Stimulated activated CD8-positive, alpha-beta memory T cell treated with anti-CD3 and anti-CD28 coated beads, Interleukin-7, amount 100 ng/mL, for 4 hours (primary cell): ENCODE measurements at regions not wholly inside any gene's neighbourhood (a gene's known extent, or its start where the extent isn't known, plus 50 kb on each side); places are given as distances from the start of the nearest gene placed in this dataset.
"Not testable (repeated sequence)": the region's sequence is repeated elsewhere in the genome, so short reads cannot be mapped to it uniquely, and the experiment has no call there.

ENCODE experiments used
- DNase-seq, 2 donors: peaks; one replicate each; pipeline ENCODE4 v3.0.0-alpha.2; 2020; ENCODE audit warnings: low read depth in 2 of 2

GRCh38 chr9:129545876-129546275 lies 75.0 kb downstream of the C9orf50 start:
- DNase-seq = not testable (repeated sequence)

GRCh38 chr9:129544761-129545160 lies 76.1 kb downstream of the C9orf50 start:
- DNase-seq = no peak

GRCh38 chr9:129542741-129543140 lies 78.2 kb downstream of the C9orf50 start:
- DNase-seq = no peak

- DNase-seq = no peak
These were observed 79.6 kb downstream of the C9orf50 start for GRCh38 chr9:129541270-129541669.

GRCh38 chr9:129539446-129539845 lies 81.5 kb downstream of the C9orf50 start:
- no peak for DNase-seq

- not testable (repeated sequence) for DNase-seq
These were observed 89.0 kb downstream of the C9orf50 start for GRCh38 chr9:129531860-129532402.

- DNase-seq = not testable (repeated sequence)
These were observed 92.9 kb downstream of the C9orf50 start for GRCh38 chr9:129527955-129528354.

GRCh38 chr9:129525656-129526196 lies 95.2 kb downstream of the C9orf50 start:
- DNase-seq = no peak

GRCh38 chr9:129524582-129525270 lies 96.2 kb downstream of the C9orf50 start:
- DNase-seq = no peak

GRCh38 chr9:129523943-129524581 lies 96.8 kb downstream of the C9orf50 start:
- no peak for DNase-seq

- no peak for DNase-seq
These were observed 98.5 kb downstream of the C9orf50 start for GRCh38 chr9:129522351-129522750.

- DNase-seq = no peak
These were observed 100.8 kb downstream of the C9orf50 start for GRCh38 chr9:129520082-129520481.

GRCh38 chr9:129518074-129518473 lies 102.8 kb downstream of the C9orf50 start:
- no peak for DNase-seq

GRCh38 chr9:129517006-129517405 lies 103.9 kb downstream of the C9orf50 start:
- DNase-seq = no peak

- DNase-seq = no peak
These were observed 106.0 kb downstream of the C9orf50 start for GRCh38 chr9:129514891-129515290.

GRCh38 chr9:129514497-129514867 lies 106.4 kb downstream of the C9orf50 start:
- no peak for DNase-seq

- DNase-seq = no peak
These were observed 106.9 kb downstream of the C9orf50 start for GRCh38 chr9:129513856-129514496.

- DNase-seq = no peak
These were observed 107.6 kb downstream of the C9orf50 start for GRCh38 chr9:129513282-129513681.

GRCh38 chr9:129511285-129511900 lies 109.5 kb downstream of the C9orf50 start:
- DNase-seq = no peak

GRCh38 chr9:129509533-129509928 lies 111.4 kb downstream of the C9orf50 start:
- no peak for DNase-seq

- no peak for DNase-seq
These were observed 113.1 kb downstream of the C9orf50 start for GRCh38 chr9:129507805-129508204.

- no peak for DNase-seq
These were observed 114.0 kb downstream of the C9orf50 start for GRCh38 chr9:129506892-129507291.
